ENCODE measurements at regions not wholly inside any gene's neighbourhood (a gene's known extent, or its start where the extent isn't known, plus 50 kb on each side); places are given as distances from the start of the nearest gene placed in this dataset.

- H3K27me3 ChIP-seq: no peaks in the 10 kb centered on the region
- H3K9me3 ChIP-seq: no peaks in the 10 kb centered on the region
- H3K27ac ChIP-seq: no peak overlapping the region
- no peak overlapping the region for H3K4me3 ChIP-seq
- TF ChIP-seq, protein P1, sequence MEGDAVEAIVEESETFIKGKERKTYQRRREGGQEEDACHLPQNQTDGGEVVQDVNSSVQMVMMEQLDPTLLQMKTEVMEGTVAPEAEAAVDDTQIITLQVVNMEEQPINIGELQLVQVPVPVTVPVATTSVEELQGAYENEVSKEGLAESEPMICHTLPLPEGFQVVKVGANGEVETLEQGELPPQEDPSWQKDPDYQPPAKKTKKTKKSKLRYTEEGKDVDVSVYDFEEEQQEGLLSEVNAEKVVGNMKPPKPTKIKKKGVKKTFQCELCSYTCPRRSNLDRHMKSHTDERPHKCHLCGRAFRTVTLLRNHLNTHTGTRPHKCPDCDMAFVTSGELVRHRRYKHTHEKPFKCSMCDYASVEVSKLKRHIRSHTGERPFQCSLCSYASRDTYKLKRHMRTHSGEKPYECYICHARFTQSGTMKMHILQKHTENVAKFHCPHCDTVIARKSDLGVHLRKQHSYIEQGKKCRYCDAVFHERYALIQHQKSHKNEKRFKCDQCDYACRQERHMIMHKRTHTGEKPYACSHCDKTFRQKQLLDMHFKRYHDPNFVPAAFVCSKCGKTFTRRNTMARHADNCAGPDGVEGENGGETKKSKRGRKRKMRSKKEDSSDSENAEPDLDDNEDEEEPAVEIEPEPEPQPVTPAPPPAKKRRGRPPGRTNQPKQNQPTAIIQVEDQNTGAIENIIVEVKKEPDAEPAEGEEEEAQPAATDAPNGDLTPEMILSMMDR (IDR thresholded peaks at IDR 0.05): no peak
- intact Hi-C loops (cut with DNase I): no loop called here
- DNase-seq: no peak
- H3K4me1 ChIP-seq: no peaks in the 10 kb centered on the region
- H3K36me3 ChIP-seq: no peaks in the 10 kb centered on the region
- no peak overlapping the region for H3K9ac ChIP-seq (ENCODE audit: low read depth in 2 of 2, low read length in 2 of 2)
These were observed 400.1 kb downstream of the PID1 start for GRCh38 chr2:228871012-228871411.

DNA sequence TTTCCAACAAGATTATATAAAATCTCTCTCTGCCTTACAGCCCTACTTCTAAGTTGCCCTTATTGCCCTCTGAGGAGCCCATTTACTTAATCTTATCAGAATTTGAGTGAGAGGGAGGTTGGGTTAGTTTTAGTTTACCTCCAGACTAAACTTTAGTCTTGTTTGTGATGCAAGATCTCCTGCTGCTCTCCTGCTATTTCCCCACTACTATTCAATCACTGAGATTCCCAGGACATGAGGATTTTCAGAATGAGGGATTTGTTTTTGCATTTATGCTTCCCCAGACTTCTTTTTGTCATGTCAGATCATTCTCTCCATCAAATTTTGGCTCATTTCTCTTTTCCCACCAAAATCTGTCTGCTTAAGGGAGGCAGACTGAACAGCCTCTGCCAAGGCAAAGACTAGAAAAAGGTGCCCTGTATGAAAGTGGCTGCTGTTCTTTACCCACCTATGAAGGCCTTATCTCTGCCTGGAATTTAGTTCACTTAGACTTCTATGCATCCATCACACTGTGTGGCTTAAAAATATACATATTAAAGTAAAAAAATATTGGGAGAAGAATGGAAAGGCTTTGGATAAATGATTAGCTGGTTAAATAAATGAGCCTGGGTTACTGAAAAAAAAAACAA is 401.3 kb downstream of the PID1 start:
- no peak for DNase-seq
- intact Hi-C loops (cut with DNase I): no loop called here
- no peaks in the 10 kb centered on the region for H3K4me1 ChIP-seq
- no peak overlapping the region for H3K9ac ChIP-seq (ENCODE audit: low read depth in 2 of 2, low read length in 2 of 2)
- no peak overlapping the region for H3K4me3 ChIP-seq
- no peak overlapping the region for H3K27ac ChIP-seq
- TF ChIP-seq, protein P1 (IDR thresholded peaks at IDR 0.05): no peak
- no peaks in the 10 kb centered on the region for H3K36me3 ChIP-seq
- no peaks in the 10 kb centered on the region for H3K27me3 ChIP-seq
- H3K9me3 ChIP-seq: no peaks in the 10 kb centered on the region

DNA sequence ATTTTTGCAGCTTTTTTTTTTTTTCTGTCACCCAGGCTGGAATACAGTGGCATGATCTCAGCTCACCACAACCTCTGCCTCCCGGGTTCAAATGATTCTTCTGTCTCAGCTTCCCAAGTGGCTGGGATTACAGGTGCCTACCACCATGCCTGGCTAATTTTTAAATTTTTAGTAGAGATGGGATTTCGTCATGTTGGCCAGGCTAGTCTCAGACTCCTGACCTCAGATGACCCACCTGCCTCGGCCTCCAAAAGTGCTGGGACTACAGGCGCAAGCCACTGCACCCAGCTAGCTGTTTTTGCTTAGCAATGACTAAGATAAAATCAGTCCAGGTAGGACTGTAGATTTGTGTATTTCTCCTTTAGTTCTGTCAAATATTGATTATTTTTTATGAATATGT is 403.7 kb downstream of the PID1 start:
- no peak for DNase-seq
- intact Hi-C loops (cut with DNase I): no loop called here
- TF ChIP-seq, protein P1 (IDR thresholded peaks at IDR 0.05): no peak
- Histone ChIP-seq H3K27me3 (no peaks in the 10 kb centered on the region), H3K4me3 (no peak overlapping the region), H3K4me1 (no peaks in the 10 kb centered on the region), H3K9ac (ENCODE audit: low read depth in 2 of 2, low read length in 2 of 2) (no peak overlapping the region), H3K36me3 (no peaks in the 10 kb centered on the region), H3K27ac (no peak overlapping the region), H3K9me3 (no peaks in the 10 kb centered on the region)

GRCh38 chr2:228866781-228867180 is 404.3 kb downstream of the PID1 start:
- intact Hi-C loops (cut with DNase I): no loop called here

GRCh38 chr2:228866044-228866443 is 405.0 kb downstream of the PID1 start:
- Histone ChIP-seq H3K27ac (no peak overlapping the region), H3K36me3 (no peaks in the 10 kb centered on the region), H3K9ac (ENCODE audit: low read depth in 2 of 2, low read length in 2 of 2) (no peak overlapping the region), H3K27me3 (no peaks in the 10 kb centered on the region), H3K9me3 (no peaks in the 10 kb centered on the region), H3K4me3 (no peak overlapping the region), H3K4me1 (no peaks in the 10 kb centered on the region)
- intact Hi-C loops (cut with DNase I): no loop called here
- DNase-seq: no peak
- TF ChIP-seq, protein P1 (IDR thresholded peaks at IDR 0.05): no peak

More at GRCh38 chr2:228866781-228867180, 404.3 kb downstream of the PID1 start:
- no peaks in the 10 kb centered on the region for H3K27me3 ChIP-seq
- TF ChIP-seq, protein P1 (IDR thresholded peaks at IDR 0.05): no peak
- no peaks in the 10 kb centered on the region for H3K9me3 ChIP-seq
- H3K4me1 ChIP-seq: no peaks in the 10 kb centered on the region
- no peak for DNase-seq
- no peak overlapping the region for H3K4me3 ChIP-seq
- H3K27ac ChIP-seq: no peak overlapping the region
- no peak overlapping the region for H3K9ac ChIP-seq (ENCODE audit: low read depth in 2 of 2, low read length in 2 of 2)
- H3K36me3 ChIP-seq: no peaks in the 10 kb centered on the region
